ENCODE measurements at regions not wholly inside any gene's neighbourhood (a gene's known extent, or its start where the extent isn't known, plus 50 kb on each side); places are given as distances from the start of the nearest gene placed in this dataset.

GRCh38 chr3:34407281-34407680 is 608.9 kb downstream of the PDCD6IP start:
- TF ChIP-seq CTCF (conservative IDR thresholded peaks at IDR 0.05) (no peak), ZFX (IDR thresholded peaks at IDR 0.05) (no peak)
